Peyer's patch (tissue), 4 donors: ENCODE measurements at regions not wholly inside any gene's neighbourhood (a gene's known extent, or its start where the extent isn't known, plus 50 kb on each side); places are given as distances from the start of the nearest gene placed in this dataset.

Source experiments
- DNase-seq, 3 donors: peaks; one replicate each; pipeline ENCODE4 v3.0.0-alpha.2; 2017 to 2019
- H3K27ac ChIP-seq, 4 donors: fragments of 200-600 bp; sonication (generic); one replicate each; pipeline ENCODE4 v1.5.1; 2016 to 2019
- H3K27me3 ChIP-seq, 2 donors: fragments of 200-600 bp; sonication (generic); one replicate each; pipeline ENCODE4 v1.5.1; 2019
- H3K36me3 ChIP-seq, 3 donors: fragments of 200-600 bp; sonication (generic); one replicate each; pipeline ENCODE4 v1.5.1; 2016 to 2019
- H3K4me1 ChIP-seq, 4 donors: fragments of 200-600 bp; sonication (generic); one replicate each; pipeline ENCODE4 v1.5.1; 2016 to 2019
- H3K4me3 ChIP-seq, 4 donors: fragments of 200-600 bp; sonication (generic); 1 replicate in 3 of 4; 2 replicates in 1 of 4; pipeline ENCODE4 v1.5.1; 2016 to 2019; ENCODE audit warnings: mild to moderate bottlenecking in 1 of 4
- H3K9me3 ChIP-seq, 4 donors: fragments of 200-600 bp; sonication (generic); one replicate each; pipeline ENCODE4 v1.5.1; 2016 to 2019; ENCODE audit warnings: mild to moderate bottlenecking in 1 of 4
- POLR2A ChIP-seq, 2 donors: fragments of 450-650 bp; IDR thresholded peaks; one replicate each; pipeline ENCODE4 v1.5.1; 2017; ENCODE audit warnings: antibody characterized with exemption in 2 of 2, mild to moderate bottlenecking in 2 of 2, moderate library complexity in 2 of 2
- TF ChIP-seq, protein P1 (sequence below), 6 experiments: fragments of 450-650 bp in 4 of 6; fragments of 200-600 bp in 2 of 6; sonication (generic) in 1 of 6; IDR thresholded peaks; one replicate each; pipeline ENCODE4 v1.5.1; 2017 to 2019; ENCODE audit warnings: antibody characterized with exemption in 6 of 6, mild to moderate bottlenecking in 3 of 6, moderate library complexity in 1 of 6

DNA sequence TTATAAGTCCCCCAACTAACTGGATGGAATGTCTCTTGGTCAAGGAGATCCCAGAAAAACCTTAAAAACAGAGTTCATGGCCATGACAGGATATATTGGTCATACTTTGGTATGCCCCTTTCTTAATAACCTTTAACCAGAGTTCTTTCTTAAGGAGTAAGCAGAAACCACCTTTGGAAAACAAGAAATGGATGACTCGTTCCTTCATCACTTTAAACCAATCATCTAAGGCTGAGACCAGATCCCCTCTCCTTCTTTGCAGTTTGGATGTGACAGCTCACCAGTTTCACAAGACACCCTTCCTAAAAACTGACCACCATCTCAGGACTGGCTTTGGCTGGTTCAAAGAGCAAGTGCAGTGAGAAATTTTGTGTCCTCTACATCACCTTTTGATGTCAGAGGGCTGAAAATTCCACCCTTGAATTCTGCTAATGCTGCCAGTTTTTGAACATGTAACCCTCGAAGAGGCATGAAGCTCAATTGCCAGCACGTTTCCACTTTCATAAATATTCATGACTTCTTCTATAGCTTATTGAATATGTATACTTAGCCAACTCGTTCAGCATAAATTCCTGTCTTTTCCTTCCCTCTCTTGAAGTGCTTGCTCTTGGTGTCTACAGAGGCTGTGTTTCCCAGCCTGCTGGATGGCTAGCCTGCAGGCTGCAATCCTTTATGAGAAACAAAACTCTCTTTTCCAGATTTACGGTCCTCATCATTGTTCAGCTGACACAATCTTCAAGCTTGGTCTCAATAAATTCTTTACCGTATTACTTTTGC lies 1323.5 kb upstream of the TMEFF2 start:
- no peaks in the 10 kb centered on the region for H3K36me3 ChIP-seq
- no peaks in the 10 kb centered on the region for H3K9me3 ChIP-seq
- no peak overlapping the region for H3K4me3 ChIP-seq
- no peak for TF ChIP-seq POLR2A (IDR thresholded peaks at IDR 0.05)
- TF ChIP-seq, protein P1, sequence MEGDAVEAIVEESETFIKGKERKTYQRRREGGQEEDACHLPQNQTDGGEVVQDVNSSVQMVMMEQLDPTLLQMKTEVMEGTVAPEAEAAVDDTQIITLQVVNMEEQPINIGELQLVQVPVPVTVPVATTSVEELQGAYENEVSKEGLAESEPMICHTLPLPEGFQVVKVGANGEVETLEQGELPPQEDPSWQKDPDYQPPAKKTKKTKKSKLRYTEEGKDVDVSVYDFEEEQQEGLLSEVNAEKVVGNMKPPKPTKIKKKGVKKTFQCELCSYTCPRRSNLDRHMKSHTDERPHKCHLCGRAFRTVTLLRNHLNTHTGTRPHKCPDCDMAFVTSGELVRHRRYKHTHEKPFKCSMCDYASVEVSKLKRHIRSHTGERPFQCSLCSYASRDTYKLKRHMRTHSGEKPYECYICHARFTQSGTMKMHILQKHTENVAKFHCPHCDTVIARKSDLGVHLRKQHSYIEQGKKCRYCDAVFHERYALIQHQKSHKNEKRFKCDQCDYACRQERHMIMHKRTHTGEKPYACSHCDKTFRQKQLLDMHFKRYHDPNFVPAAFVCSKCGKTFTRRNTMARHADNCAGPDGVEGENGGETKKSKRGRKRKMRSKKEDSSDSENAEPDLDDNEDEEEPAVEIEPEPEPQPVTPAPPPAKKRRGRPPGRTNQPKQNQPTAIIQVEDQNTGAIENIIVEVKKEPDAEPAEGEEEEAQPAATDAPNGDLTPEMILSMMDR (IDR thresholded peaks at IDR 0.05), result no peak
- no peak overlapping the region for H3K27ac ChIP-seq
- H3K4me1 ChIP-seq, result no peaks in the 10 kb centered on the region
- no peak for DNase-seq
- no peaks in the 10 kb centered on the region for H3K27me3 ChIP-seq

DNA sequence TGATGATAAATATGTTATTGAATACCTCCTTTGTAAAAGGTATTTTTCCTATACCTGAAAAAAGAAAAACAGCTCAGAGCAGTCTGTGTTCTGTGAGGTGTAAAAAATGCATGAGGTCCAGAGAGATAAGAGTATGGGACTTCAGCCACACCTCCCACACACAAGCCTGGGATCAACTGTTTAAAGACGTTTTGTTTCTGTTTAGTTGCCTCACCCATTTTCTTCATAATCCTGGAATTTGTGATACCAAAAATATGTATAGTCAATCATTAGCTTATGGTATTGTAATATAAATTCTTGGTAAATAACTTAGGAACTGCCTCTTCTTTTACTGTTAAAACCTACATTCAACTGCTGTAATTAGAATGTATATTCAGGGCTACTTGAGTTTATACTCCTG lies 1322.9 kb upstream of the TMEFF2 start:
- DNase-seq, result no peak
- TF ChIP-seq, protein P1 (IDR thresholded peaks at IDR 0.05), result no peak
- no peak for TF ChIP-seq POLR2A (IDR thresholded peaks at IDR 0.05)
- Histone ChIP-seq H3K4me1 (no peaks in the 10 kb centered on the region), H3K27ac (no peak overlapping the region), H3K9me3 (no peaks in the 10 kb centered on the region), H3K4me3 (no peak overlapping the region), H3K36me3 (no peaks in the 10 kb centered on the region), H3K27me3 (no peaks in the 10 kb centered on the region)

DNA sequence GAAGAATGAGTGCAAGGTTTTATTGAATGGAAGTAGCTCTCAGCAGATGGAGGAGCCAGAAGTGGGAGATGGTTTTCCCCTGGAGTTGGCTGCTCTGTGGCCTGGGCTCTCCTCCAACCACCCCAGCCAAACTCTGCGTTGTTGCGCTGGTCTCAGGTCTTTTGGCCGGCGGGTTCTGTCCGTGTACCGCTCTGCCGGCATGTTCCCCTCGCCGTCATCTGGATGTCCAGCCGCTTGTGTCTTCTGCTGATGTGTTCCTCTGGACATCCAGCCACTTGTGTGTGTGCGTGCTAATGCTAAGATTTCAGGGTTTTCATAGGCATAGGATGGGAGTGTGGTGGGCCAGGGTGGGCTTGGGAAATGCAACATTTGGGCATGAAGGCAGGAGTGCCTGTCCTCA lies 1311.3 kb upstream of the TMEFF2 start:
- Histone ChIP-seq H3K27me3 (no peaks in the 10 kb centered on the region), H3K9me3 (no peaks in the 10 kb centered on the region), H3K36me3 (no peaks in the 10 kb centered on the region), H3K4me1 (no peaks in the 10 kb centered on the region), H3K4me3 (no peak overlapping the region), H3K27ac (no peak overlapping the region)
- no peak for DNase-seq
- TF ChIP-seq POLR2A (IDR thresholded peaks at IDR 0.05), result no peak
- TF ChIP-seq, protein P1 (IDR thresholded peaks at IDR 0.05), result no peak

DNA sequence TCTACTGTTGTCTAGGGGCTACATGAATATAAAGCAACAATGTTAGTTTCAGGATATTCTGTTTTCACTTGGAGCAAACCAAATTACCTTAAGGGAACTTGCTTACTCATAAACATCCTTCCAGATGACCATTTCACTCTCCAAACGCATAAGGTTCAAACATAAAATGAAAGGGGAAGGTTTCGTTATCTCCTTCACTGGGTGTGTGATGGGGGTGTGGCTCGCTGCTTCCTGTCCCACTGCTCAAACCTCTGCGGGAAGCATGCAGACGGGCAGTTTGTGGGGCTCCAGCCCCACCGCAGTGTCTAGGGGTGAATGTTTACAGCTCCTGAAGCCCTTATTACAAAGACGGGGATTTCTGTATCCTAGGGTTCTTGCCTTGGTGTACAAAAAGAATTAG lies 1310.9 kb upstream of the TMEFF2 start:
- Histone ChIP-seq H3K4me3 (no peak overlapping the region), H3K27ac (no peak overlapping the region), H3K36me3 (no peaks in the 10 kb centered on the region), H3K4me1 (no peaks in the 10 kb centered on the region), H3K27me3 (no peaks in the 10 kb centered on the region), H3K9me3 (no peaks in the 10 kb centered on the region)
- no peak for DNase-seq
- TF ChIP-seq POLR2A (IDR thresholded peaks at IDR 0.05), result no peak
- TF ChIP-seq, protein P1 (IDR thresholded peaks at IDR 0.05), result no peak

DNA sequence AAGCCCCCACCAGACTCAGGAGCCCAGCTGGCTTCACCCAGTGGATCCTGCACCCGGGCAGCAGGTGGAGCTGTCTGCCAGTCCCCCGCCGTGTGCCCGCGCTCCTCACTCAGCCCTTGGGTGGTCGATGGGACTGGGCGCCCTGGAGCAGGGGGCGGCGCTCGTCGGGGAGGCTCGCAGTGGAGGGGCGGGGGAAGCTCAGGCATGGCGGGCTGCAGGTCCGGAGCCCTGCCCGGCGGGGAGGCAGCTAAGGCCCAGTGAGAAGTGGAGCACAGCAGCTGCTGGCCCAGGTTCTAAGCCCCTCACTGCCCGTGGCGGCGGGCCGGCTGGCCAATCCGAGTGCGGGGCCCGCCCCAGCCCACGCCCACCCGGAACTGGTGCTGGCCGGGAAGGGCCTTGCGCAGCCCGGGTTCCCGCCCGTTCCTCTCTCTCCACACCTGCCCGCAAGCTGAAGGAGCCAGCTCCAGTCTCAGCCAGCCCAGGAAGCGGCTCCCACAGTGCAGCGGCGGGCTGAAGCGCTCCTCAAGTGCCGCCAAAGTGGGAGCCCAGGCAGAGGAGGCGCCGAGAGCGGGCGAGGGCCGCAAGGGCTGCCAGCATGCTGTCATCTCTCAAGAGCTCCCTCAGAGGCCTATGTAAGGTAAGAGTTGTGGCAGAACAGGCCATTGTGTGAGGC lies 1307.8 kb upstream of the TMEFF2 start:
- no peak for TF ChIP-seq POLR2A (IDR thresholded peaks at IDR 0.05)
- no peaks in the 10 kb centered on the region for H3K4me1 ChIP-seq
- no peak overlapping the region for H3K4me3 ChIP-seq
- no peaks in the 10 kb centered on the region for H3K9me3 ChIP-seq
- no peaks in the 10 kb centered on the region for H3K36me3 ChIP-seq
- no peaks in the 10 kb centered on the region for H3K27me3 ChIP-seq
- no peak for DNase-seq
- no peak overlapping the region for H3K27ac ChIP-seq

DNA sequence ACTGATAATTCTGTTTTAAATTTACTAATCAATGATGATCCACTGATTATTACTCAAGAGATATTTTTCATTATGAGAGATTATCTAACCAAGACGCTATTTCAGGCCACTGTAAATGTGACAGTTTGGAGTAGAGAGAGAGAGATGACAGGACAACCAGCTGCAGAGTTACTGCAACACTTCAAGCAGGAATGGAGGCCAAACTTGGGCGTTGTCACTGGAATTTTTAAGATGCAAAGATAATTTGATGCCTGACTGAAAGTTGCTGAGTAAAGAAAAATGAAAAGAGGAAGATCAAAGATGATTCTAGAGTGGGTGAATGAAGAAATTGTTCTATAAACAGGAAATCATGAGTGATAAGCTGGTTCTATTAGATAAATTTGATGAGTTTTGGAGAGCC lies 1302.1 kb upstream of the TMEFF2 start:
- DNase-seq, result no peak
- no peaks in the 10 kb centered on the region for H3K27me3 ChIP-seq

More for the DNA sequence above, 1302.1 kb upstream of the TMEFF2 start:
- no peaks in the 10 kb centered on the region for H3K4me1 ChIP-seq
- no peak overlapping the region for H3K27ac ChIP-seq
- no peak for TF ChIP-seq POLR2A (IDR thresholded peaks at IDR 0.05)
- TF ChIP-seq, protein P1 (IDR thresholded peaks at IDR 0.05), result no peak
- H3K9me3 ChIP-seq, result no peaks in the 10 kb centered on the region
- no peak overlapping the region for H3K4me3 ChIP-seq
- no peaks in the 10 kb centered on the region for H3K36me3 ChIP-seq
